ENCODE measurements at regions not wholly inside any gene's neighbourhood (a gene's known extent, or its start where the extent isn't known, plus 50 kb on each side); places are given as distances from the start of the nearest gene placed in this dataset.
A peak's percentile ranks its signal among the peaks of the same experiment; 100 is the strongest.

DNA sequence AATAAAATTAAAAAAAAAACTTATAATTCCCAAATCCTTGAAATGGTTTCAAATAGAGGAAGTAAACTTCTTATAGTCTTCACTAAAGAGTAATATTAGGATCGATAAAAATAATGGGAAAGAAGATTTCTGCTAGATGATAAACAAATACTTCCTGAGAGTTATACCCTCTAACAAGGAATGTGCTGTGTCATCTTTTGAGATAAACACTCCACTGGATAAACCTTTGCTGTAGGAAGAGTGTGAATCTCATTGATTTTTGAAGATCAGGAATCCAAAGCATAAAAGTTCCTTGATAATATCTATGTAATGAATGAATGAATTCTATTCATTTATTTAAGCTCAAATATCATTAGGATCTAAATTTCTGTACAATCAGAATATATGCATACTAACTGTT lies 161.0 kb upstream of the GBE1 start:
- WGBS (ENCODE audit: insufficient coverage, low coverage, missing lambda C conversion rate): 0% methylated on average over 1 of the region's 1 CpG
- no TSS peak for BruUV-seq (replicated peaks)
- Histone ChIP-seq H3K79me2 (ENCODE audit: control insufficient read depth, insufficient read depth, low read length) (no peaks in the 10 kb centered on the region), H3K4me2 (ENCODE audit: insufficient read depth, low read length) (no peak overlapping the region), H3K9me3 (replicated peaks; ENCODE audit: control insufficient read depth, insufficient read depth, low read depth, low read length) (no peaks in the 10 kb centered on the region), H3K9me1 (ENCODE audit: control insufficient read depth, insufficient read depth, low read length) (no peaks in the 10 kb centered on the region), H3K27me3 (ENCODE audit: control insufficient read depth in 2 of 2, insufficient read depth in 2 of 2, low read length in 2 of 2) (no peaks in the 10 kb centered on the region), H2AFZ (ENCODE audit: low read depth, low read length) (no peak overlapping the region), H3K4me3 (no peak overlapping the region), H3K27ac (ENCODE audit: extremely low read depth, low read depth, low read length) (no peak overlapping the region), H3K4me1 (replicated peaks in 1 of 2; ENCODE audit: control insufficient read depth in 2 of 2, insufficient read depth in 2 of 2, low read length in 2 of 2) (no peaks in the 10 kb centered on the region), H3K36me3 (ENCODE audit: control insufficient read depth, insufficient read depth, low read length) (no peaks in the 10 kb centered on the region), H4K20me1 (replicated peaks; ENCODE audit: control insufficient read depth, insufficient read depth, low read length) (no peaks in the 10 kb centered on the region), H3K9ac (ENCODE audit: insufficient read depth in 1 of 2, low read depth in 2 of 2, low read length in 2 of 2) (no peak overlapping the region)
- DNase-seq (ENCODE audit: extremely low read depth in 1 of 4, low spot score in 3 of 4) (no peak), FAIRE-seq (no peak), ATAC-seq (no peak)
- intact Hi-C loops (cut with micrococcal nuclease) (no loop called here), in situ Hi-C loops (cut with MboI) (no loop called here)
- TF ChIP-seq C11orf30 (IDR thresholded peaks at IDR 0.05; ENCODE audit: low read depth) (peak; percentile 6; the same call in 1 of the 2 replicates), ZNF316 (IDR thresholded peaks at IDR 0.05) (0 out of 2 replicates have a peak, but pooled peaks have one; percentile 17), FUS (optimal IDR thresholded peaks at IDR 0.05; ENCODE audit: low read depth, low read length) (no peak), MIER1 (IDR thresholded peaks at IDR 0.05; ENCODE audit: low read depth) (no peak)
- ChIA-PET CTCF (ENCODE audit: low intra/inter-chr PET ratio) (no interaction called here), POLR2A (no interaction called here)

DNA sequence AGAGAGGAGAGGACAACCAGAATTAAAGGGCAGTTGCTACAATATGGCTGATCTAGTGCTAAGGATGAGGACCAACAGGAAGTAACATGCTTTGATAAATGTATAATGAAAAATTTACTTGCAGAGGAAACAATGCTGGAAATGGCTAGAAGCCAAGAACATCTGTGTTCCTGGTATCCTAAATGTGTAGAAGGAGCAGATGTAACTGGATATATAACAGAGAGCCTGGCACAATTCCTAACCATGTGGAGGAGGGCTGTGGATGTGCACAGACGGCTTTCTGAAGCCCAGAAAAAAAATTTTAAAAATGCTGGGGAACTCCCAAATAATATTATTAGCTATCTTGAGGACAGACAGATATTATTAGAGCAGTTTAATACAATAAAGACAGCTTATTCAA lies 159.4 kb upstream of the GBE1 start:
- Histone ChIP-seq H3K9me1 (ENCODE audit: control insufficient read depth, insufficient read depth, low read length) (no peaks in the 10 kb centered on the region), H3K79me2 (ENCODE audit: control insufficient read depth, insufficient read depth, low read length) (no peaks in the 10 kb centered on the region), H3K9ac (ENCODE audit: insufficient read depth in 1 of 2, low read depth in 2 of 2, low read length in 2 of 2) (no peak overlapping the region), H4K20me1 (replicated peaks; ENCODE audit: control insufficient read depth, insufficient read depth, low read length) (no peaks in the 10 kb centered on the region), H3K4me2 (ENCODE audit: insufficient read depth, low read length) (no peak overlapping the region), H3K27me3 (ENCODE audit: control insufficient read depth in 2 of 2, insufficient read depth in 2 of 2, low read length in 2 of 2) (no peaks in the 10 kb centered on the region), H2AFZ (ENCODE audit: low read depth, low read length) (no peak overlapping the region), H3K36me3 (ENCODE audit: control insufficient read depth, insufficient read depth, low read length) (no peaks in the 10 kb centered on the region), H3K4me3 (no peak overlapping the region), H3K27ac (ENCODE audit: extremely low read depth, low read depth, low read length) (no peak overlapping the region), H3K9me3 (replicated peaks; ENCODE audit: control insufficient read depth, insufficient read depth, low read depth, low read length) (no peaks in the 10 kb centered on the region), H3K4me1 (replicated peaks in 1 of 2; ENCODE audit: control insufficient read depth in 2 of 2, insufficient read depth in 2 of 2, low read length in 2 of 2) (no peaks in the 10 kb centered on the region)
- intact Hi-C loops (cut with micrococcal nuclease) (no loop called here), in situ Hi-C loops (cut with MboI) (no loop called here)
- ChIA-PET POLR2A (no interaction called here), CTCF (ENCODE audit: low intra/inter-chr PET ratio) (no interaction called here)
- ATAC-seq (no peak), FAIRE-seq (no peak), DNase-seq (ENCODE audit: extremely low read depth in 1 of 4, low spot score in 3 of 4) (no peak)
- 0% methylated on average over 1 of the region's 1 CpG for WGBS (ENCODE audit: insufficient coverage, low coverage, missing lambda C conversion rate)
- BruUV-seq (replicated peaks): no TSS peak
- TF ChIP-seq ZSCAN29 (IDR thresholded peaks at IDR 0.05) (no peak), POLR2AphosphoS5 (IDR thresholded peaks at IDR 0.05; ENCODE audit: control insufficient read depth, insufficient read depth, low read depth, low read length) (no peak), MCM2 (IDR thresholded peaks at IDR 0.05; ENCODE audit: low read depth) (no peak), HLTF (IDR thresholded peaks at IDR 0.05) (no peak), NRF1 (conservative IDR thresholded peaks at IDR 0.05 in 1 of 2, IDR thresholded peaks at IDR 0.05 in 1 of 2) (no peak), NR3C1 (CRISPR knock-in tag; IDR thresholded peaks at IDR 0.05) (no peak), PTRF (tag; IDR thresholded peaks at IDR 0.05) (no peak), CHD2 (IDR thresholded peaks at IDR 0.05; ENCODE audit: low read depth, low read length) (no peak), ZNF3 (CRISPR knock-in tag; IDR thresholded peaks at IDR 0.05) (no peak), ZBTB1 (CRISPR knock-in tag; IDR thresholded peaks at IDR 0.05; ENCODE audit: borderline replicate concordance, low read depth) (no peak), C11orf30 (IDR thresholded peaks at IDR 0.05; ENCODE audit: low read depth) (no peak), KLF16 (IDR thresholded peaks at IDR 0.05) (no peak)
- TF ChIP-seq, protein P1, sequence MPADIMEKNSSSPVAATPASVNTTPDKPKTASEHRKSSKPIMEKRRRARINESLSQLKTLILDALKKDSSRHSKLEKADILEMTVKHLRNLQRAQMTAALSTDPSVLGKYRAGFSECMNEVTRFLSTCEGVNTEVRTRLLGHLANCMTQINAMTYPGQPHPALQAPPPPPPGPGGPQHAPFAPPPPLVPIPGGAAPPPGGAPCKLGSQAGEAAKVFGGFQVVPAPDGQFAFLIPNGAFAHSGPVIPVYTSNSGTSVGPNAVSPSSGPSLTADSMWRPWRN (IDR thresholded peaks at IDR 0.05; ENCODE audit: low read depth): no peak
- TF ChIP-seq, protein P2, sequence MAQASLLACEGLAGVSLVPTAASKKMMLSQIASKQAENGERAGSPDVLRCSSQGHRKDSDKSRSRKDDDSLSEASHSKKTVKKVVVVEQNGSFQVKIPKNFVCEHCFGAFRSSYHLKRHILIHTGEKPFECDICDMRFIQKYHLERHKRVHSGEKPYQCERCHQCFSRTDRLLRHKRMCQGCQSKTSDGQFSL (CRISPR knock-in tag; IDR thresholded peaks at IDR 0.05): no peak
- TF ChIP-seq, protein P2 (tag; IDR thresholded peaks at IDR 0.05): no peak
